Keratinocyte (primary cell): ENCODE measurements at regions not wholly inside any gene's neighbourhood (a gene's known extent, or its start where the extent isn't known, plus 50 kb on each side); places are given as distances from the start of the nearest gene placed in this dataset.

Source experiments
- EZH2 ChIP-seq: IDR thresholded peaks from one replicate; pipeline ENCODE4 v1.6.1; 2012; ENCODE audit warnings: inconsistent platforms, mild to moderate bottlenecking, low read length, moderate library complexity
- TF ChIP-seq, protein P1 (sequence below), 3 experiments: IDR thresholded peaks in 1 of 3; conservative IDR thresholded peaks in 1 of 3; optimal IDR thresholded peaks in 1 of 3; 2 replicates in 2 of 3; 3 replicates in 1 of 3; pipeline versions ENCODE3 to v1.5.1; 2011; ENCODE audit warnings: low read length in 3 of 3, mild to moderate bottlenecking in 3 of 3, moderate library complexity in 2 of 3, control low read depth in 1 of 3, inconsistent platforms in 1 of 3; ENCODE audit not compliant: insufficient read depth in 2 of 3; ENCODE audit errors: extremely low read depth in 1 of 3

- TF ChIP-seq, protein P1, sequence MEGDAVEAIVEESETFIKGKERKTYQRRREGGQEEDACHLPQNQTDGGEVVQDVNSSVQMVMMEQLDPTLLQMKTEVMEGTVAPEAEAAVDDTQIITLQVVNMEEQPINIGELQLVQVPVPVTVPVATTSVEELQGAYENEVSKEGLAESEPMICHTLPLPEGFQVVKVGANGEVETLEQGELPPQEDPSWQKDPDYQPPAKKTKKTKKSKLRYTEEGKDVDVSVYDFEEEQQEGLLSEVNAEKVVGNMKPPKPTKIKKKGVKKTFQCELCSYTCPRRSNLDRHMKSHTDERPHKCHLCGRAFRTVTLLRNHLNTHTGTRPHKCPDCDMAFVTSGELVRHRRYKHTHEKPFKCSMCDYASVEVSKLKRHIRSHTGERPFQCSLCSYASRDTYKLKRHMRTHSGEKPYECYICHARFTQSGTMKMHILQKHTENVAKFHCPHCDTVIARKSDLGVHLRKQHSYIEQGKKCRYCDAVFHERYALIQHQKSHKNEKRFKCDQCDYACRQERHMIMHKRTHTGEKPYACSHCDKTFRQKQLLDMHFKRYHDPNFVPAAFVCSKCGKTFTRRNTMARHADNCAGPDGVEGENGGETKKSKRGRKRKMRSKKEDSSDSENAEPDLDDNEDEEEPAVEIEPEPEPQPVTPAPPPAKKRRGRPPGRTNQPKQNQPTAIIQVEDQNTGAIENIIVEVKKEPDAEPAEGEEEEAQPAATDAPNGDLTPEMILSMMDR (optimal IDR thresholded peaks at IDR 0.05 in 1 of 3, IDR thresholded peaks at IDR 0.05 in 1 of 3, conservative IDR thresholded peaks at IDR 0.05 in 1 of 3; ENCODE audit: extremely low read depth in 1 of 3, insufficient read depth in 2 of 3, low read length in 3 of 3) = no peak
- TF ChIP-seq EZH2 = no peak
These were observed 89.4 kb upstream of the VPREB1 start for GRCh38 chr22:22155146-22155545.
